ENCODE measurements at regions not wholly inside any gene's neighbourhood (a gene's known extent, or its start where the extent isn't known, plus 50 kb on each side); places are given as distances from the start of the nearest gene placed in this dataset.

- Histone ChIP-seq H3K4me3 (ENCODE audit: low read depth, low read length) (no peak overlapping the region), H3K27ac (no peak overlapping the region), H3K36me3 (no peaks in the 10 kb centered on the region), H3K27me3 (ENCODE audit: insufficient read depth, low read depth, severe bottlenecking) (no peaks in the 10 kb centered on the region), H3K9me3 (ENCODE audit: severe bottlenecking) (no peaks in the 10 kb centered on the region)
- TF ChIP-seq CTCF (IDR thresholded peaks at IDR 0.05; ENCODE audit: low read depth, low read length), result no peak
- DNase-seq, result no peak
Measured at GRCh38 chr9:80447876-80448275, 876.1 kb downstream of the TLE4 start.

DNA sequence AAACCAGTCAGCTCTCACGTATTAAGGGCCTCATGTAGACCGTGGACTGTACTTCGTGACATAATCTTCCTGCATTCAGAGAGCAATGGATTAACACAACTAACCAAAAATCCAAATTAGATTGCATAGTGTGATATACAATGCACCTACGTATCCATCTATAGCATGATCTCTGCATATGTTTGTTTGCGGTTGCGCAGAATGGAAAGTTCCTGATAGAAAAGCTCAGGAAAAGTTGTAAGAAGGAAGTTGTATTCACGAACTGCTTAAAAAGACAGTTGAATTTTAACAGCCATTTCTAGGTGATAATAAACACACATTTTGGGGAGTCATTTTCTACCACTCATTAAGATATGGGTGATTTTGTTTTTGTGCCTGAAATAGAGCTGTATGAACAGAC is 869.0 kb downstream of the TLE4 start:
- H3K9me3 ChIP-seq (ENCODE audit: severe bottlenecking), result no peaks in the 10 kb centered on the region
- no peak for TF ChIP-seq CTCF (IDR thresholded peaks at IDR 0.05; ENCODE audit: low read depth, low read length)
- no peak for DNase-seq
- H3K27ac ChIP-seq, result no peak overlapping the region
- H3K4me3 ChIP-seq (ENCODE audit: low read depth, low read length), result no peak overlapping the region
- no peaks in the 10 kb centered on the region for H3K36me3 ChIP-seq
- no peaks in the 10 kb centered on the region for H3K27me3 ChIP-seq (ENCODE audit: insufficient read depth, low read depth, severe bottlenecking)

DNA sequence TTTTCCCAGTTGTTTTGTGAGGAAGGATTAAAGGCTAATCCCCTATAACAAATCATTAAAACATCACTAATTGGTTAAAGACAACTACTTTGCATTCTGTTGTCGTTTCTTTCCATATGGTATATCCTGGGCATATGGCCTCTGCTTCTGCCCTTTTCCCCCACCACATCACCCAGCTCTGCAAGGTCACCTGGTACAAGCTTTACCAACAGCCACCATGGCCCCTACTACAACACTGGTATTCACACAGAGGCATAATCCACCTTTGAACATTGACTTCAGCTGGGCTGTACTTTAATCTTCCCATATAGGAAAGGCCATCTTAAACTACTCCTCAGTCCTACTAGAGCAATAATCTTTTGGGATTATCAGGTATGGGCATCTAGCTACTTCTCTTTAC is 866.1 kb downstream of the TLE4 start:
- H3K27ac ChIP-seq, result 0 out of 2 replicates have a peak overlapping the region, but pooled peaks have one; percentile 7
- TF ChIP-seq CTCF (IDR thresholded peaks at IDR 0.05; ENCODE audit: low read depth, low read length), result no peak
- H3K9me3 ChIP-seq (ENCODE audit: severe bottlenecking), result no peaks in the 10 kb centered on the region
- DNase-seq, result peak; percentile 32
- no peaks in the 10 kb centered on the region for H3K36me3 ChIP-seq
- no peak overlapping the region for H3K4me3 ChIP-seq (ENCODE audit: low read depth, low read length)
- H3K27me3 ChIP-seq (ENCODE audit: insufficient read depth, low read depth, severe bottlenecking), result no peaks in the 10 kb centered on the region

DNA sequence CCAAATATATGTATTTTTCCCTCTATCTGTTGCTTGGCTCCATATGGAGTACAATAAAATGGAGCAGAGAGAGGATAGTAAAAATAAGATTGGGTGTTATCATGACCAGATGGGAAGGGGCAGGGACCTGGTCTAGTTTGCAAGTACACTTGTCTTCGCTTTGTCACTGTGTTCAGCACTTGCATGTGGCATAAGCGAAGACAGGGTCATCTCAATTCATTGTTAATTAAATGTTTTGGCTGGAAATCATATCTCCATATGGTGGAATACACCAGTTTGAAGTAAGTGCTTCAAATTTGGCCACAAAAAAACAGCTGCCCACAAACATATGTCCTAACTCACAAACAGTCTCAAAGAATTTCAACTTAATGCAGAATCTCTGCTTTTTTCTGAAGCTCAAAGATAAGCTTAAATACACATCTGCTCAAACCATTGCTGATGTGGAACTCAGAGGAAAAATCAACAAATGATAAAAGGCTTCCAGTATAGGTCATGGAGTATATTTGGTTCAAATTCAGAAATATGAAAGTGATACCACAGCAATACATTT is 865.4 kb downstream of the TLE4 start:
- Histone ChIP-seq H3K27ac (no peak overlapping the region), H3K27me3 (ENCODE audit: insufficient read depth, low read depth, severe bottlenecking) (no peaks in the 10 kb centered on the region), H3K36me3 (no peaks in the 10 kb centered on the region), H3K9me3 (ENCODE audit: severe bottlenecking) (no peaks in the 10 kb centered on the region), H3K4me3 (ENCODE audit: low read depth, low read length) (no peak overlapping the region)
- no peak for TF ChIP-seq CTCF (IDR thresholded peaks at IDR 0.05; ENCODE audit: low read depth, low read length)
- no peak for DNase-seq

- no peaks in the 10 kb centered on the region for H3K9me3 ChIP-seq (ENCODE audit: severe bottlenecking)
- no peak overlapping the region for H3K27ac ChIP-seq
- no peak overlapping the region for H3K4me3 ChIP-seq (ENCODE audit: low read depth, low read length)
- DNase-seq, result no peak
- TF ChIP-seq CTCF (IDR thresholded peaks at IDR 0.05; ENCODE audit: low read depth, low read length), result no peak
- H3K36me3 ChIP-seq, result no peaks in the 10 kb centered on the region
- no peaks in the 10 kb centered on the region for H3K27me3 ChIP-seq (ENCODE audit: insufficient read depth, low read depth, severe bottlenecking)
Measured at GRCh38 chr9:80435591-80435990, 863.8 kb downstream of the TLE4 start.

DNA sequence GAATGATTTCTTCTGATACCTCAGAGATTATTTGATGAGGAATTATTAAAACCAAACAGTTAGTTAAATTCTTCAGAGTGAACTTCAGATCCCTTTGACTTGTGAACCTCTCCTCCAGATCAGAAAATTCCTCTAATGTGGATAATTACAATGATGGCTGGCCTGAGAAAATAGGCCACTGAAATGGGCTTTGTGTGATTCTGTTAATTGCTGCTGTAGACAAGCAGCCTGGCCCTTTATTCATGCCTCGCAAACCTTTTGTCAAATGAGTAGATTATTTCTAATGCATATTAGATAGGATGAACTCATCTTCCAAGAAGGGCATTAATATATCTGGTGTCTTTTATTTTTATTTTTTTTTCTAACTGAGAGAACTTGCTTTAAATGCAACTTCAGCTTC is 855.2 kb downstream of the TLE4 start:
- no peak for TF ChIP-seq CTCF (IDR thresholded peaks at IDR 0.05; ENCODE audit: low read depth, low read length)
- Histone ChIP-seq H3K27ac (no peak overlapping the region), H3K27me3 (ENCODE audit: insufficient read depth, low read depth, severe bottlenecking) (no peaks in the 10 kb centered on the region)

More for the DNA sequence above, 855.2 kb downstream of the TLE4 start:
- Histone ChIP-seq H3K4me3 (ENCODE audit: low read depth, low read length) (no peak overlapping the region), H3K9me3 (ENCODE audit: severe bottlenecking) (no peaks in the 10 kb centered on the region), H3K36me3 (no peaks in the 10 kb centered on the region)
- no peak for DNase-seq

Measured in WERI-Rb-1 (cell line).